ENCODE measurements at regions not wholly inside any gene's neighbourhood (a gene's known extent, or its start where the extent isn't known, plus 50 kb on each side); places are given as distances from the start of the nearest gene placed in this dataset.

- DNase-seq, result no peak
Measured at GRCh38 chr1:195328102-195328501, 1280.1 kb downstream of the KCNT2 start.

GRCh38 chr1:195327361-195327760 is 1280.9 kb downstream of the KCNT2 start:
- no peak for DNase-seq

- no peak for DNase-seq
Measured at GRCh38 chr1:195326325-195326724, 1281.9 kb downstream of the KCNT2 start.

- DNase-seq, result no peak
Measured at GRCh38 chr1:195325181-195325580, 1283.1 kb downstream of the KCNT2 start.

- DNase-seq, result no peak
Measured at GRCh38 chr1:195306281-195306680, 1302.0 kb downstream of the KCNT2 start.

GRCh38 chr1:195294911-195295310 is 1313.3 kb downstream of the KCNT2 start:
- no peak for DNase-seq

- no peak for DNase-seq
Measured at GRCh38 chr1:195278644-195279043, 1329.6 kb downstream of the KCNT2 start.

GRCh38 chr1:195275710-195276109 is 1332.5 kb downstream of the KCNT2 start:
- DNase-seq, result no peak

GRCh38 chr1:195251900-195252299 is 1356.3 kb downstream of the KCNT2 start:
- no peak for DNase-seq

- DNase-seq, result no peak
Measured at GRCh38 chr1:195243492-195243891, 1364.7 kb downstream of the KCNT2 start.

- DNase-seq, result no peak
Measured at GRCh38 chr1:195241066-195241465, 1367.2 kb downstream of the KCNT2 start.

GRCh38 chr1:195238313-195238712 is 1369.9 kb downstream of the KCNT2 start:
- no peak for DNase-seq

GRCh38 chr1:195236991-195237889 is 1371.0 kb downstream of the KCNT2 start:
- no peak for DNase-seq

- no peak for DNase-seq
Measured at GRCh38 chr1:195218428-195219212, 1389.6 kb downstream of the KCNT2 start.

- no peak for DNase-seq
Measured at GRCh38 chr1:195202241-195202640, 1406.0 kb downstream of the KCNT2 start.

GRCh38 chr1:195200772-195201171 is 1407.5 kb downstream of the KCNT2 start:
- no peak for DNase-seq

GRCh38 chr1:195197116-195197515 is 1411.1 kb downstream of the KCNT2 start:
- DNase-seq, result no peak

GRCh38 chr1:195195423-195196057 is 1412.7 kb downstream of the KCNT2 start:
- peak; percentile 89 for DNase-seq

GRCh38 chr1:195193134-195193533 is 1415.1 kb downstream of the KCNT2 start:
- no peak for DNase-seq

- no peak for DNase-seq
Measured at GRCh38 chr1:195188821-195189220, 1419.4 kb downstream of the KCNT2 start.

GRCh38 chr1:195186544-195186943 is 1421.7 kb downstream of the KCNT2 start:
- no peak for DNase-seq

- no peak for DNase-seq
Measured at GRCh38 chr1:195185736-195186135, 1422.5 kb downstream of the KCNT2 start.

GRCh38 chr1:195185321-195185720 is 1422.9 kb downstream of the KCNT2 start:
- DNase-seq, result no peak

- no peak for DNase-seq
Measured at GRCh38 chr1:195173753-195174152, 1434.5 kb downstream of the KCNT2 start.

Measured in activated CD4-positive, alpha-beta T cell treated with anti-CD3 and anti-CD28 coated beads, Interleukin-10, Interleukin-2, amounts not matched to agents 100 ng/mL and 50 ng/mL, durations not matched to agents 16 hours and 8 hours (primary cell).